CD4-positive, alpha-beta T cell (primary cell): ENCODE measurements at regions not wholly inside any gene's neighbourhood (a gene's known extent, or its start where the extent isn't known, plus 50 kb on each side); places are given as distances from the start of the nearest gene placed in this dataset.

Experiments
- ATAC-seq: fragments of 200-7000 bp; cut with Tn5 transposase; one replicate; pipeline ENCODE4 v1.10.0; 2022; ENCODE audit warnings: mild to moderate bottlenecking; ENCODE audit not compliant: poor library complexity
- CTCF ChIA-PET: fragments of 350-600 bp; sonication (Branson Sonifier 250); formaldehyde crosslinking; loops from one replicate; lab custom pipeline; 2021; ENCODE audit warnings: antibody characterized with exemption, inconsistent platforms; lab: Charles Lee
- POLR2A ChIA-PET: fragments of 350-600 bp; sonication (Branson Sonifier 250); formaldehyde crosslinking; loops from one replicate; lab custom pipeline; 2021; ENCODE audit warnings: antibody characterized with exemption, inconsistent platforms; lab: Charles Lee
- DNase-seq, 14 experiments: peaks; one replicate each; pipeline ENCODE4 v3.0.0-alpha.2; 2013 to 2020; ENCODE audit warnings: mixed read lengths in 2 of 14
- H3K27ac ChIP-seq, 2 donors: one replicate each; pipeline versions ENCODE4 v1.5.1 to v1.7.0; 2013; ENCODE audit warnings: low read length in 2 of 2, low read depth in 1 of 2, mild to moderate bottlenecking in 1 of 2
- H3K27me3 ChIP-seq, 2 experiments: 1 replicate in 1 of 2; 2 replicates in 1 of 2; pipeline versions ENCODE4 v1.6.1 to v1.7.0; 2013; ENCODE audit warnings: low read length in 2 of 2, control low read depth in 1 of 2, mild to moderate bottlenecking in 1 of 2, moderate library complexity in 1 of 2; ENCODE audit not compliant: insufficient read depth in 2 of 2, control insufficient read depth in 1 of 2
- H3K36me3 ChIP-seq: one replicate; pipeline ENCODE4 v1.6.1; 2013; ENCODE audit warnings: low read length, control low read depth; ENCODE audit not compliant: insufficient read depth
- H3K4me1 ChIP-seq: one replicate; pipeline ENCODE4 v1.6.1; 2013; ENCODE audit warnings: low read length, control low read depth; ENCODE audit not compliant: insufficient read depth
- H3K4me3 ChIP-seq: one replicate; pipeline ENCODE4 v1.5.1; 2013; ENCODE audit warnings: mild to moderate bottlenecking, low read length, moderate library complexity
- H3K9me3 ChIP-seq, 2 experiments: 1 replicate in 1 of 2; 2 replicates in 1 of 2; pipeline versions ENCODE4 v1.6.1 to v1.7.0; 2013; ENCODE audit warnings: low read length in 2 of 2, mild to moderate bottlenecking in 2 of 2, control low read depth in 1 of 2, moderate library complexity in 1 of 2; ENCODE audit not compliant: control insufficient read depth in 1 of 2, insufficient read depth in 1 of 2
- H3K27ac Mint-ChIP-seq: one replicate; pipeline ENCODE4 v1.8.0; 2020; ENCODE audit warnings: mixed read lengths
- H3K27me3 Mint-ChIP-seq: one replicate; pipeline ENCODE4 v1.8.0; 2021; ENCODE audit warnings: mixed read lengths
- H3K36me3 Mint-ChIP-seq: one replicate; pipeline ENCODE4 v1.8.0; 2021; ENCODE audit warnings: low read depth, mixed read lengths
- H3K4me1 Mint-ChIP-seq: one replicate; pipeline ENCODE4 v1.8.0; 2021; ENCODE audit warnings: low read depth, mixed read lengths
- H3K4me3 Mint-ChIP-seq: one replicate; pipeline ENCODE4 v1.8.0; 2020; ENCODE audit warnings: mild to moderate bottlenecking, mixed read lengths
- H3K9me3 Mint-ChIP-seq: one replicate; pipeline ENCODE4 v1.8.0; 2020; ENCODE audit warnings: mixed read lengths
- CTCF ChIP-seq: fragments of 200-600 bp; IDR thresholded peaks from one replicate; pipeline ENCODE4 v1.8.0; 2022; ENCODE audit warnings: antibody characterized with exemption, mild to moderate bottlenecking
- intact Hi-C, 2 experiments: fragments of 100-400 bp; cut with DNase I in 1 of 2; cut with micrococcal nuclease in 1 of 2; formaldehyde crosslinking; loops; one replicate each; pipeline versions ENCODE4 v1.15.1 to v1.9.0; 2023 to 2025; cut with DNase I, micrococcal nuclease

GRCh38 chr9:135334953-135335460 lies 144.6 kb upstream of the PPP1R26 start:
- no peak overlapping the region for H3K4me3 Mint-ChIP-seq
- Histone ChIP-seq H3K9me3 (peaks cover 0 to 9% of the 10 kb centered on the region in 2 experiments), H3K27me3 (peaks cover 0 to 2% of the 10 kb centered on the region in 2 experiments), H3K4me1 (no peaks in the 10 kb centered on the region), H3K36me3 (no peaks in the 10 kb centered on the region), H3K27ac (no peak overlapping the region), H3K4me3 (no peak overlapping the region)
- ATAC-seq (no peak), DNase-seq (no peak)
- POLR2A ChIA-PET, result no interaction called here
- H3K4me1 Mint-ChIP-seq, result no peaks in the 10 kb centered on the region
- no peak for TF ChIP-seq CTCF
- no peaks in the 10 kb centered on the region for H3K9me3 Mint-ChIP-seq
- H3K36me3 Mint-ChIP-seq, result no peaks in the 10 kb centered on the region
- H3K27ac Mint-ChIP-seq, result no peak overlapping the region
- intact Hi-C loops, result no loop called here
- peaks cover 13% of the 10 kb centered on the region for H3K27me3 Mint-ChIP-seq
- CTCF ChIA-PET, result no interaction called here

- POLR2A ChIA-PET, result no interaction called here
- Histone ChIP-seq H3K4me3 (no peak overlapping the region), H3K27ac (no peak overlapping the region), H3K36me3 (no peaks in the 10 kb centered on the region), H3K4me1 (no peaks in the 10 kb centered on the region), H3K27me3 (peaks cover 0 to 2% of the 10 kb centered on the region in 2 experiments), H3K9me3 (peaks cover 0 to 9% of the 10 kb centered on the region in 2 experiments)
- CTCF ChIA-PET, result no interaction called here
- no peaks in the 10 kb centered on the region for H3K9me3 Mint-ChIP-seq
- no peak overlapping the region for H3K4me3 Mint-ChIP-seq
- H3K36me3 Mint-ChIP-seq, result no peaks in the 10 kb centered on the region
- H3K27me3 Mint-ChIP-seq, result peaks cover 10% of the 10 kb centered on the region
- ATAC-seq, result no peak
- no peaks in the 10 kb centered on the region for H3K4me1 Mint-ChIP-seq
- intact Hi-C loops, result no loop called here
- H3K27ac Mint-ChIP-seq, result no peak overlapping the region
- no peak for TF ChIP-seq CTCF
- no peak for DNase-seq
Observed at GRCh38 chr9:135335691-135336181, 143.8 kb upstream of the PPP1R26 start.

GRCh38 chr9:135336722-135337527 lies 142.7 kb upstream of the PPP1R26 start:
- Histone ChIP-seq H3K4me1 (no peaks in the 10 kb centered on the region), H3K9me3 (peaks cover 0 to 9% of the 10 kb centered on the region in 2 experiments), H3K27ac (no peak overlapping the region), H3K36me3 (no peaks in the 10 kb centered on the region), H3K4me3 (no peak overlapping the region), H3K27me3 (peaks cover 0 to under 1% of the 10 kb centered on the region in 2 experiments)
- H3K4me3 Mint-ChIP-seq, result no peak overlapping the region
- peaks cover 6% of the 10 kb centered on the region for H3K27me3 Mint-ChIP-seq
- no peak for DNase-seq
- intact Hi-C loops, result no loop called here
- ChIA-PET POLR2A (no interaction called here), CTCF (no interaction called here)
- ATAC-seq, result no peak
- H3K27ac Mint-ChIP-seq, result no peak overlapping the region
- H3K9me3 Mint-ChIP-seq, result no peaks in the 10 kb centered on the region
- no peak for TF ChIP-seq CTCF
- H3K36me3 Mint-ChIP-seq, result no peaks in the 10 kb centered on the region
- H3K4me1 Mint-ChIP-seq, result no peaks in the 10 kb centered on the region
